ENCODE measurements at regions not wholly inside any gene's neighbourhood (a gene's known extent, or its start where the extent isn't known, plus 50 kb on each side); places are given as distances from the start of the nearest gene placed in this dataset.

DNA sequence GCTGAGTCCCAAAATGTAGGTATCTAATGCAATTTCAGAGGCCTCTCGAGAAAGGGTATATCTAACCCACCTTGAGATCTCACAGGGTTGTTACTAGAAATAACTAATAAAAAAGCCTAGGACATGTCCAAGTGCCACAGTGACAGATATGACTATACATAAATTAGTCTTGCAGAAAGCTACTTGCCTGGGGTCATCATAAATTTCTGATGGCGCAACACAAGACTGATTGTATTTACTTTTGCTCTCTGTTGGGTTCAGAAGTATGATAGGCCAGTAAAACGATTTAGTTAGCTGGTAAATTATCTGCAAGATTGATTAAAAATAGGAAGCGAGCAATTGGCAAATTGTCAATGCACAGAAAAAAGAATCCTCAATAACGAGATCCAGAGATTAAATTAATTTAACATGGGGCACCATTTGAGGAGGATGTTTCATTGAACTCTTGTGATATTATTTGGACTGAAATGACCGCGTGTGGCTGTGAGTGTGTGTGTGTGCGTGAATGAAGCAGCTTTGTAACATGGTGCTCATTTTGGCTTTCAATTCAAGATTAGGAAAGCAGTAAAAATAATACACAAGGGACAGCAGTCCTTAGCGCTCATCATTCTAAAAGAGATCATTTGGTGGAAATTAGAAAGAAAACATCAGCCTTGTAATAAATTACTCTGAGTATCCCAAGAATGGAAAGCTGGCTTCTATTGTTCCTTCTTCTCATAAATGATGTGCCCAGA lies 157.4 kb upstream of the ZFHX3 start:
- no peak for DNase-seq (ENCODE audit: low read depth in 1 of 2, low spot score in 1 of 2)

DNA sequence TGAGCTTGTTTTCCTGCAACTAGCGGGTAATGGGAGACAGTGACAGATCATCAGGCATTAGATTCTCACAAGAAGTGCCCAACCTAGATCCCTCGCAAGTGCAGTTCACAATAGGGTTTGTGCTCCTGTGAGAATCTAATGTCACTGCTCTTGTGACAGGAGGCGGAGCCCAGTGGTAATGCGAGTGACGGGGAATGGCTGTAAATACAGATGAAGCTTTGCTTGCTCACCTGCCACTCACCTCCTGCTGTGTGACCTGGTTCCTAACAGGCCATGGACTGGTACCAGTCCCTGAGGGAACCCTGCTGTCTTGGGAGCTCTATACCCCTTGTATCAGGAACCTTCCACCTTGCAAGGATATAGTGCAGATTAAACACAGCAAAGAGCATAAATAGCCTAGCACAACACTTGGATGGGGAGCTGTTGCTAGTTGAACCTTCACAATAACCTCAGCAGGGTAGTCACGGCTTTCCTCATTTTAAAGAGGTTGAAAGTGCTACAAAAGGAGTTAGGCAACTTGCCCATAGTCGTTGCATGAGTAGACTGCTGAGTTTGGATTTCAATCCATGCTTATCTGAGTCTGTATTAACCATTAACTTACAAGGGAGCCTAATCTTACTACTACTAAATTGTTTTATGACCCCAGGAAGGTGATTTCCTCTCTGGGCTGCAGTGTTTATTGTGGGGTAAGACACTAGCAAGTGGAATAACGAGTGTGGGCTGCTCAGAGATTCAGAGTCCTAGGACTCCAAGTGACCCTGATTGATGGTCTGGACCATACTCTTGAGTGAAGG lies 156.6 kb upstream of the ZFHX3 start:
- DNase-seq (ENCODE audit: low read depth in 1 of 2, low spot score in 1 of 2): no peak

DNA sequence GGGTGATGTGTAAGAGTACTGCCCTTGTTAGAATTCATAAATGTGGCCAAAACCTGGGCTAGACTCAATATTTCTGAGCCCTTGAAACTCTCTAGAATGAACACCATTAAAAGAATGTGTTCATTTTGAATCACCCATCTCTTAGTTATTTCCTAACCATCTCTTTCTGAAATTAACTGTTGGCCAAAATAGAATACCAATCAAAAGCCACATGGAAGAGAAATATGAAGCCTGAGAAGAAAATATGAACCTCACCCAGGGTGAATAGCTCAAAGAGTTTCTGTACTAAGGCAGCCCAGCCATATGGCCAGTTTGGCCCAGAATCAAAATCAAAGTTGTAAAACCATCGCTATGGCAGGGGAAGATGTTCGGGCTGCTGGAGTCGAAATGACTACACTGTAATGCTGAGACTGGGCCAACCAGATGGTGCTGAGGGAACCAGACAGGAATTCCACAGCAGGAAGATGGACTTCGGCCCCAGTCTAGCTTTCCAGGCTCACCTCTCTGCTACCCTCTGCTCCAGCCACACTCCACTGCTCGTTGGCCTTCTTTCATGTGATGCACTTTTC lies 154.3 kb upstream of the ZFHX3 start:
- DNase-seq (ENCODE audit: low read depth in 1 of 2, low spot score in 1 of 2): no peak

DNA sequence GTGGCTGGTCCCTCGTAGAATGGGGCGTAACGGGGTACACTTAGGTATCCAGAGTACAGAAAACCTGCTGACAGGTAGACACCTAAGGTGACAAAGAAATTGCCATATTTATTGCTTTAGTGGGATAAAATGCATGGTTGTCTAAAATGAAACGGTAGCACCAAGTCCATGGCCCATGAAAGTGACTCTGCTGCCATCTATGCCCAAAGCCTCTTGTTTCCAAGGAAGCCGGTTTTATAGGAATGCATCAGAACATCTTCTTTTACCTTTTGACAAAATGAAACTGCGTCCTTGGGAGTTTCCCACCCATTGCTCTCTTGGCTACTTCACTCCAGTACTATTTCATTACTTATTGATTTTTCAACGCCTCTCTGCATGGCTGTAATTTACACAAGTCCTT lies 151.3 kb upstream of the ZFHX3 start:
- DNase-seq (ENCODE audit: low read depth in 1 of 2, low spot score in 1 of 2): no peak

DNA sequence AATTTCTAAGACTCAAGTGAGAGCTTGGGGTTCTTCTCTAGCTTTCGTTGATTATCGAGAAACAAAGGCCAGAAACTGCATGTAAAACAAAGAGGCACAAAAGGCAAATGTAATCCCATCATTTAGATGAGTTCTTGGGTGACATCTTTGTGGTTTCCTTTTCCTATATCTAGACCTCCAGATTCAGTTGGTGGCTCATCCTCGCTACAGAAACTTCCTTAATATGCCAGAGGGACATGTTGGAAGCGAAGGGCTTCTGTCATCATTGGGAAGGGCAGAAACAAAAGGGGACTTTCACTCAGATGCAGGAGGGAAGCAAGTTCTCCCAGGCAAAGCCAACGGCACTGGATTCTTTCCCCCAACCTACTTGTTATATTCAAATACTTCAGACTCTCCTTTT lies 150.6 kb upstream of the ZFHX3 start:
- no peak for DNase-seq (ENCODE audit: low read depth in 1 of 2, low spot score in 1 of 2)

DNA sequence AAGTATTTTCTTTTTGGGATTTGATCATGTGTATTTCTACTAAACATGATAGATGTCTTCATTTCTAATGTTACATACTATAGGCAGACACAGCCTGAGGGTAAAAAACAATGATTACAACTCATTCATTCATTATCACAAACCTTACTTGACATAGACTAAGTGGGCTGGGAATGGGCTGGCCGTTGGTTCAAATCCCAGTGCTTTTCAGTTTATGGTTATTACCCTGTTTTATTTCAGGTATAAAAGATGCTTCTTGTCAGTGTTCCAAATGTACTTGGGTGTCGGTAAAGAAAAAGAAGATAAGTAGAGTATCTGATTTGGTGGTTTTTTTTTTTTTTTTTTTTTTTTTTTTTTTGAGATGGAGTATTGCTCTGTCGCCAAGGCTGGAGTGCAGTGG lies 149.7 kb upstream of the ZFHX3 start:
- DNase-seq (ENCODE audit: low read depth in 1 of 2, low spot score in 1 of 2): no peak

DNA sequence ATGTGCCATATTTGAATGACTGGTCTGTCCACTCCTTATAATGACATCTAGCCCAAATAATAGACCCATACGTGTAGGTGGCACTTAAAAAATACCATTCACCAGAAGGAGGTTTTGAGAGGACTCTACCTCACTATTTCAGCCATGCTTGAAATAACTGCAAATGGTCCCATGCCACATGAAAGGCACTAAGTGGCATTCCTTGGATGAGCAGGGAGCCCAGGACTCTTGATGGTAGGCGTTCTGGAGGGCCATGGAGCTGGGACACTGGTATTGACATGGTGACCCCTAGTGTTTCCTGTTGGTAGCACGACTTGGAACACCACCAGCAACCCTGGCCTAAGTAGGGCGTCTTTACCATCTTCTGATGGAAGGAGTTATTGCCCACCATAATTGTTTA lies 148.7 kb upstream of the ZFHX3 start:
- DNase-seq (ENCODE audit: low read depth in 1 of 2, low spot score in 1 of 2): no peak

DNA sequence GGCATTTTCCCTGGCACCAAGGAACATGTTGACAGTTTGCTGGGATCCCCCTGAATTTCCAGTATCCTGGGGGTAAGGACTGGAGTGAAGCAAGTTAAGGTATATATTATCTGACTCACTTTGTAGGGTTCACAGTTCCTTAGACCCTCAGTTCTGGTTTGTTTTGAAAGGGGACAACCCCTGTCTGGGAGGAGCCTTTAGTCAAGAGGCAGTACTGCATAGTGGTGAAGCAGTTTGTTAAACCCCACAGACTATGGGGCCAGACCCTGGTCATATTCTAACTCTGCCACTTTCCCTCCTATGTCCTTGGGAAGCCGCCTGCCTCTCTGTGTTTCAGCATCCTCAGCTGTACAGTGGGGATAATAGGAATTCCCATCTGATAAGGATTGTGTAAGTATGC lies 145.5 kb upstream of the ZFHX3 start:
- no peak for DNase-seq (ENCODE audit: low read depth in 1 of 2, low spot score in 1 of 2)

DNA sequence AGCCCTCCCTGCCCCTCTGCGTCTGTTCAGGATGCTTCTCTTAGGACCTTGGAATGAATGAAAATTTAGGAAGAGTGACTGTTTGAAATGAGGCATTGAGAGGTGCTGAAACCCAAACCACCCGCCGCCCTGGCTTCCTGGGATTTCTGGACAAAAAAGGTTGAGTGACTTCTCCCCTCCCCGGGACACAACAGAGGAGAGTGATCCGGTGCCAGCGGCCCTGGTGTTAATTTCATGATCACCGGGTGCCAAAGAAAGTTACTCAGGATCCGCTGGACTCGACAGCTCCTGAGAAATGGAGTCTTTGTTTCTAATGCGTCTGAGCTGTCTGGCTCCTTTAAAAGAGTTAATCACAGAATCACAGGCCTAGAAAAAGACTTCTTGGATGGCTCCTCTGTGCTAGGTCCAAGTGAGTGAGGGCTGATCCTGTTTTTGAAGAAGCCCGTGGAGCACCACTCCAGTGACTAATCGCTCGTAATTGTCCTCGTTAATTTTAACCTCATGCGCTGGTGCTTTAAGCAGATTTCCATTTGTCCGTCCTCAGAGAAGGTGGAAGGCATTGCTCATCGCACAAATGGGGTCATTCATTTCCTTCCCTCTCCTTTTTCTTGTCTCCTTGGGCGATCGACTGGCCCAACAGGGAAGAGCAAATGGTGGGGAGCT lies 144.4 kb upstream of the ZFHX3 start:
- DNase-seq (ENCODE audit: low read depth in 1 of 2, low spot score in 1 of 2): no peak

DNA sequence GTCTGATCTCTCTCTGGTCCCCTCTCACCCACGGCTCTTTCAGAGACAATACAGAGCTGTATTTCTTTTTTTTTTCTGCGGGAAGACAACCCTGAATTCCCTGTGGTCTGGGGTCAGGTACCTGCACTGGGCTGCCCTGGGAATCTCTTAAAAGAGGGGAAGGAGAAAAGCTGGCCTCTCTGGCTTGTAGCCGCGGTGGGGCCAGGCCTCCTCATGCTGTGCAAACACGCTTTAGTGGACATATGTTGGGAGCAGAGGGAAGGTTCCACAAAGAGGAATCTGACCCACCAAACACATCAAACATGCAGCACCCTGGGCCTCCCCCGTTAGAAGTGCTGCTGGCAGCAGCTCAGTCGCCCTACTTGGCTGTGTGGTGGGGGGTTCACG lies 143.7 kb upstream of the ZFHX3 start:
- no peak for DNase-seq (ENCODE audit: low read depth in 1 of 2, low spot score in 1 of 2)

DNA sequence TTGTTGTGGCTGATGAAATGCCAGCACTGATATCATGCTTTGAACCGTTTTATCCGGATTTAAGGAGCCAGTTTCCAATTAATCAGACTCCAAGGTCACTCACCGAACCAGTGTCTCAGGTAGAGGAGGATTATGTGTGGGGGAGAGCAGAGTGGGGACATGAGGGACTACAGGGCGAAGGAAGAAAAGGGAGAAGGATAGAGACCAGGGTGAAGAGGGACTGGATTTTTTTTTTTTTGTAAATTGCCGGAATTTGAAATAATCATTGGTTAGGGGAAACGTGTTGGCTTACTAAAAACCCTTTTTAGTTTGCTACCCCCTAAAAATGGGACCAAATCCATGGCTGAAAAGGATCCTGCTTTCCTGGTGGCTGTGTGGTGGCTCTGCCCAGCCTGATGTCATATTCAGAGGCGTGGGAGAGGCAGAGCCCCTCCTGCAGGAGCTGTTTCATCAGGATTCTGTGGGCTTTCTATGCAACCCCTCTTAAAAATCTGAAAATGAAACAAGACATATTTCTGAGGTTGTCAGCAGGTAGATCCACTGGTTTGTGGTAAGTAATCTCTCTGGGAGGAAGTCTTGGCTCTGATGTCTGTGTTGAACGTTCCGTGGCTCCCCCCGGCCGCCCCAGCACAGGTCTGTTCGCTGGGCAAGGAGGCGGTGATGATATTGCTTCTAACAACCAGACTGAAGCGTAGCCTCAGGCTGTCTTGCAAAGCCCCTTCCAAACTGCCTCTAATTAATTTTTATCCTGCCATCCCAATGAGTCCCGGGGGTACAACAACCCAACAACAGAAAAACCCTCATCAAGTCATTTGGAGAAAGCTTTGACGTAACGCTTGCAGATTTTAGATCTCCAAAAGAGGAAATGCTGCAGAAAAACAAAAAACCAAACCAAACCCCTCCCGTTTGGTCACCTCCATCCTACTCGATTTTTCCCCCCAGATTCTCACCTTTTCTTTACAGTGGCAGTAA lies 143.0 kb upstream of the ZFHX3 start:
- no peak for DNase-seq (ENCODE audit: low read depth in 1 of 2, low spot score in 1 of 2)

DNA sequence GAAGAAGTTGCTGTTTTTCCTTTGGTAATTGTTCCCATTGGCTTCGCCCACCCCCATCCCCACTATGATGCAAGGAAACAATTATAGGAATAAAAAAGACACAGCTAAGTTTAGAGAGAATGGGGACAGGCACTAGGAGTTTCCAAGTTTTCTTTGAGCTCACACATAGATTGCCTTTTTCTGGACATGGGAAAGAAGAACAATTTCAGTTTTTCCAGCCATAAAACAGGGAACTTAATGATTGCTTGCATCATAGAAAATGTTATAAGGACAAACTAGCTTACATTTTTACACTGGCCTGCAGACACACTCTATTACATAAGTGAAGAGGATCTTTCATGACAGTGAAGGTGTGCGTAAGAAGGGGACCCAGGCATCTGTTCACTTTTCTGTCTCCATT lies 142.3 kb upstream of the ZFHX3 start:
- no peak for DNase-seq (ENCODE audit: low read depth in 1 of 2, low spot score in 1 of 2)

DNA sequence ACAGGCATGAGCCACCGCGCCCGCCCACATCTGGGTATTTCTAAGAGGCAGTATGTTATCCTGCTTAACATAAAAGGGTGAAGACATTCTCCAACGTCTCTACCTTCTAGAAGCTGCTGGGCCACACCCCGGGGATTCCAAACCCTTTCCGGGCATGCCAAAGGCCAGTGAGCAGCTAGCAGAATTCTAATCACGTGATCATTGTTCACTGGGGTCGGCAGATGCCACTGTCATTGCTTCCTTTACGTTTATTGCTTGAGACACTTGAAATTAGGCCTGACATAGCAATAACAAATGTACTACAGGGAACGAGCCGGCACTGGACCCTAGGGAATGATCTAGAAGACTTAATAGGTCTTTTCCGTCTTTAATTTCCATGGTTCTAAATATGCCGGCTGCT lies 141.2 kb upstream of the ZFHX3 start:
- no peak for DNase-seq (ENCODE audit: low read depth in 1 of 2, low spot score in 1 of 2)

DNA sequence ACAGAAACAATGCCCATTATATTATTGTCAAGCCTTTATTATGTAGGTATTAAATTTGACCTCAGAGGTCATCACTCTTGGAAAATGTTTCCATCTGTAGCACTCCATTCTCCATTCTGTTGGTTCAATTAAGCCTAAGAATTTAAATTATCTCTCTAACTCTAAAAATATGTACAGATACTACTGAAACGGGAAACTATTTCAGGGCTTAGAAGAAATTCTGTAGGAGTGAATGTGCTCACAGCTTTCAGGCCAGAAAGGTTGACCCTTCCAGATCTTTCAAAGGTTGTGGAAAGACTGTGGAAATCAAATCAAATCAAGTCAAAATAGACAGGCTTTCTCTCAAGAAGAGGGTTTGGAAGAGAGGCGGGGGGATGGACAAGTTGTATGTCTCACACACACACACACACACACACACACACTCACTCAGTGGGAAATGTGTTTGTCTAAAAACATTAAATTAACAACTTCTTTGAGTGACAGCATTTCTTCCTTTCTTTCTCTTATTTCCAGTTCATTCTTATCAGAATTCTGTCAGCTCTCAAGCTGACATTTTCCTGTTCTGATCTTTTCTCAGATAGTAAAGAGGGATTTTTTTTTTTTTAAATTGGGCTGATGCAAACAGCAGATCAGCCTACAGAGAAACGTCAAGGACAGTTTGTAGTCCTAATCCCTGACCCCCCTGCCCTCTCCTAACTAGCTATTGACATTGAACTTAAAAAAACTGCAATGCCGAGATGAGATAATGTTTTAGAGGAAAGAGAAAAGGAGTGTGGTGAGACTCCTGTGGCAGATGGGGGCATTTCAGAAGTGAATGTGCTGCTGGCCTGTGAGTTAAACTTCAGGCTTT lies 139.0 kb upstream of the ZFHX3 start:
- DNase-seq (ENCODE audit: low read depth in 1 of 2, low spot score in 1 of 2): no peak

DNA sequence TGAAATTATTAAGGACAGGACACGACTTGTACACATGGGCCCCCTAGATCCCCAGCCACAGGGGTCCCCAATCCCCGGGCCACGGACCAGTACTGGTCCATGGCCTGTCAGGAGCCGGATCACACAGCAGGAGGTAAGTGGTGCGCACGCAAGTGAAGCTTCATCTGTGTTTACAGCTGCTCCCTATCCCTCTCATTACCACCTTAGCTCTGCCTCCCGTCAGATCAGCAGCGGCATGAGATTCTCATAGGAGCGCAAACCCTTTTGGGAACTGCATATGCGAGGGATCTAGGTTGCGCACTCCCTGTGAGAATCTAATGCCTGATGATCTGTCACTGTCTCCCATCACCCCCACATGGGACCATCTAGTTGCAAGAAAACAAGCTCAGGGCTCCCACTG lies 137.8 kb upstream of the ZFHX3 start:
- DNase-seq (ENCODE audit: low read depth in 1 of 2, low spot score in 1 of 2): no peak

DNA sequence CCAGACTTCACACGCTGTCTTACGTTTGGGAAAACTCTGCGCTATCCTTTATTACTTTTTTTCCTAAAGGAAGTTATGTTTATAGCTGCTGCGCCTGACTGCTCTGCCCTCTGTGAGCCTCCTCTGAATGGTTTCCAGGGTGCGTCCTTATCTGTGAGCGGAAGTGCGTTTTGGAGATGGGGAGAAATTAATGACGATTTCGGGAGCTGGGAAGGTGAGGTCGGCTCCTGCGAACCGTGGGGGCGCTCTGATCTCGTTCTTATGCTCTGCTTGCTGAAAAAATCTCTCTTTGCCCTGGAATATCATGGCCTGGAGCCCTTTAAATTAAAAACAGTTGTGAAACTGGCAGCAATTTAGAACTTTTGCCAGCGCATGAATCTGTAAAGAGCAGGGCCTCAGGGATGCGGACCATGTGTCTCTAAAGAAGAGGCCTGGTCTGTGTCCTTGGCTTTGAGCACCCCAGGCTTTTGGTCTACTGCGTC lies 135.7 kb upstream of the ZFHX3 start:
- DNase-seq (ENCODE audit: low read depth in 1 of 2, low spot score in 1 of 2): no peak

DNA sequence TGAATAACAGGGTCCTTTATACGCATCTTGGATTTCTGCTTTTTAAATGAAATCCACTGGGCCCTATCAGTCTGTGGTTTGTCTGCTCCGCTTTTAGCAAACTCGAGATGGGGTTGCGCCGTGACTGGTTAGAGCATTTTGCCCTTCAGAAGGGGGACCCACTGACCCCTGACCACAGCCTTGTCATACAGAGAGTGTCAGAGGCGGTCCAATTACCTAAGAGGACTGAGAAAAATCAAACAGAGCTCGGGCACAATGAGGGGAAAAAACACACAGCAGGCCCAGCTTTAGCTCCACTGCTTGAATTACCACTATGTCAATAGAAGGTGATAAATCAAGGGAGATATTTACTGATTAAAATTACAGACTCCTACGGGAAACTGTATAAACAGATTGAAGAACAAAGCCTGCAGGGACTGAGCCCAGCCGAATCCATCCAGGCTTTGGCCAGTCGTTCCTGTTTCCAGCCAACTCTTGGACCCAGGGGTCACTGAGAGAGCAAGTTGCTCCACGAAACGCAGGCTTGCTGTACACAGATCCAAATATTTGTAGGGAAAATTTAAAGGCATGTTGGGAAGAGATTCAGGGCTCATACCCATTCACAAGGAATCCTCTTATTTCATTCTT lies 131.9 kb upstream of the ZFHX3 start:
- DNase-seq (ENCODE audit: low read depth in 1 of 2, low spot score in 1 of 2): no peak

DNA sequence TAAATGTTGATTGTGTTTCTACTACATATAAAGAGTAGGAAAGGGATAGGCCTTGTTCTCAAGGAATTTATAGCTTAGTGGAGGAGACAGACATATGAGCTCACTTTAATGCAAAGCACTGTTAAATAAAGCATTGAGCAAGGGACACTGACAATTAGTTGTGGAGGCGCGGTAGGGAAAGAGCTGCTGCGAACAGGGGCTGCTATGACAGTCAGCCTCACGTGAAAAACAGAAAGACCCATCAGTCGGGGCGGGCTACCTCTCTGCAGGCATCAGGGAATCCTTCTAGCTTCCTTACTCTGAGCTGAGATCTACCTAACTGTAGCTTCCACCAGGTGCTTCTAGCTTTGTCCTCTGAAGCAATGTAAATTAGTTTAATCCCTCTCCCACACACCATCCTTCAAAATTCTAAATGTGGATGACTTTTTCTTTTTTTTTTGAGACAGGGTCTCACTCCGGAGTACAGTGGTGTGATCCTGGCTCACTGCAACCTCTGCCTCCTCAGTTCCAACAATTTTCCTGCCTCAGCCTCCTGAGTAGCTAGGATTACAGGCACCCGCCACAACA lies 129.9 kb upstream of the ZFHX3 start:
- DNase-seq (ENCODE audit: low read depth in 1 of 2, low spot score in 1 of 2): no peak

DNA sequence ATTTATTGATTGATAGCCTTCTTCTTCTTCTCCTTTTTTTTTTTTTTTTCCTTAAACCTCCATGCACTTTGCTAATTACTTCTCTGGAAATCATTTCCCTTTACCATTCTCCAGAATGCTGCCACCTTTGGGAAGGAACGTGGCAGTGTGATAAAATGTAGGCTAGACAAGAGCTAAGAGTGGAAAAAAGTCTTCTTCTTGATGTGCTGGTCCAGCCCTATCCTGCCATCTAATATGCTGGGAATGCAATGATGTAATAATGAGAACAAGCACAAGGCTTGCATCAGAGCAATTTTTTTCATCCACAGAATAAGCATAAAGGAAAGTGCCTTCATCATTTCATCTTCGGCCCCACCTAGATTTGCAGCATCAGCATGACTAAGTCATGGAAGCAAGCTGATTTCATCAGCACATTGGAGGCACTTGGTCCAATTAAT lies 128.7 kb upstream of the ZFHX3 start:
- no peak for DNase-seq (ENCODE audit: low read depth in 1 of 2, low spot score in 1 of 2)

Measured in activated CD4-positive, alpha-beta T cell treated with anti-CD3 and anti-CD28 coated beads, Interleukin-2, amount 50 U/mL, for 24 hours (primary cell).